ENCODE measurements at regions not wholly inside any gene's neighbourhood (a gene's known extent, or its start where the extent isn't known, plus 50 kb on each side); places are given as distances from the start of the nearest gene placed in this dataset.

GRCh38 chr5:118692811-118693342 is 295.5 kb downstream of the DTWD2 start:
- DNase-seq (ENCODE audit: insufficient read length, low spot score), result no peak
- no peak for FAIRE-seq

DNA sequence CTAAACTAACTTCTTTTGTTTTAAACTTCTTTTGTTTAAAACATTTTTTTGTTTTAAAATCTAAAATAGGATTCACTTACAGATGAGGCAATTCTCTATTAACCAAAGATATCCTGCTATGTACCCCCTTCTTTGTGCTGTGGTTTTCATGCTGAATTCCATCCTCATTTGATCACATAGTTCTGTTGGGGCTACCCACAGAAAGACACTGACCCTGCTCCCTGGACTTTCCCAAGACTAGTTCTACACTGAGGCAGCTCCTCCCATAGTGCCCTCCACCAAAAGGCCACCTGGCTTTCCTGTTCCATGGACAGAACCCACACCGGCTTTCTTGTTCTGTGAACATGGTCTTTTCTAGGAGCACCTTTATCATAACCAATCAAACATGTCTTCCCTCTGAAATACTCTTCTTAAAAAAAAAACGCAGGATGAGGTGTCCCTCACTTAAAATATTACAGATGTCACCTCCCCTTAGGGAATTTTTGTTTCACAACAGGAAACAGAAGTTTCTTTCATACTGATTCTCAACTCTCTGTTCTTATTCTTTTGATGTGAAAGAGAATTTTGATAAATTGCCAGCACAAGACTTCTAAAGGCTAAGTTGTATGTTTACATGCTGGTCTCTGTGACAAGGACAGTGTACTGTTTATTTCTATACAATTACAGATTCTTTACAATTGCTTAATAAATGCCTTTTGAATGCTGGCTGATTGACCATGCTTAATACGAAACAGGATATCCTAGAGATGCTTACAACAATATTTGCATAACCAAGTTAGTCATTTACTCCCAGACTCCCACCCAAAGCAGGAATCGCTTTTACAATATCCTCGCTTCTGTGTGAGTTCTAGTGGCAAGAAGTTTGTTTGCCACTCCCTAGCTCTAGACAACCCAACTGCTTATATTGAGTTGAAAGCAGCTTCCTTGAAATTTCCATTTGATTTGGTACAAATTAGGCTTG is 300.4 kb downstream of the DTWD2 start:
- FAIRE-seq (peak; percentile 44), DNase-seq (ENCODE audit: insufficient read length, low spot score) (no peak)

DNA sequence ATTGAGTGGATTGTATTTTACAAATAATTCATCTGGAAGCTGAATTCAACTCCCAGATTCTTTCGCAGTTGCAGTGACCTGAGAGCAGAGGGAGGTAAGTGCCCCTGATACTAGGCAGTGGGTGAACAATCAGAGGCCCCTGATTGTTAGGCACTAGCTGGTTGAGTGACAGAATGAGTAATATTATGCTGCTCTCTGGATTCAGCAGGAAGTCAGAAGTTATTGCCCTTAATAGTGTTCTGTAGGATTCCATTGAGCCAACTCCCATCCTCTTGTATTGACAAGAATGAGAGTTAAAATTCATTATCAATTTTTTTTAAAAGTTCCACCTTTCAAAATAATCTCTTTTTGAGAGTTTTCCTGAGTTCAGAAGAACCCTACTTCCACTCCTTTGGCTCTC is 301.2 kb downstream of the DTWD2 start:
- FAIRE-seq (no peak), DNase-seq (ENCODE audit: insufficient read length, low spot score) (no peak)

DNA sequence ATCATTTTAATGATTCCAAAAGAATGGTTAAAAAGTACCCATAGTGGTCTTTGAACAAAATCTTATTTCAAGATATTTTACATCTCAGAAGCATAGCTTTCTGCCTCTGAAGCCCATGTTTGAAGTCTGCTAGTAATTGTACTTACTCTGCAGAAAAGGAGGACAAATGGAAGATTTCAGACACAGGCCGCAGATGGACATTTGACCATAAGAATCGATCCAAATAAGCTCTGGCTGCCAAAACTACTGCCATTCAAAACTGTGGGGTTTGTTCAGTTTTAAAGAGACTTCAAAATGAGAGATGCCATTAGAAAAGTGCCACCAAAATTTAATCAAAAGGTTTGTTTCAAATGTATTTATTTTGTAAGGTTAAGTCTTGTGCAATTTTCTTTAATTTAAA is 306.7 kb downstream of the DTWD2 start:
- FAIRE-seq (no peak), DNase-seq (ENCODE audit: insufficient read length, low spot score) (no peak)

GRCh38 chr5:118679264-118679940 is 308.9 kb downstream of the DTWD2 start:
- DNase-seq (ENCODE audit: insufficient read length, low spot score), result no peak
- FAIRE-seq, result no peak

- no peak for FAIRE-seq
- no peak for DNase-seq (ENCODE audit: insufficient read length, low spot score)
Observed at GRCh38 chr5:118678746-118679145, 309.6 kb downstream of the DTWD2 start.

DNA sequence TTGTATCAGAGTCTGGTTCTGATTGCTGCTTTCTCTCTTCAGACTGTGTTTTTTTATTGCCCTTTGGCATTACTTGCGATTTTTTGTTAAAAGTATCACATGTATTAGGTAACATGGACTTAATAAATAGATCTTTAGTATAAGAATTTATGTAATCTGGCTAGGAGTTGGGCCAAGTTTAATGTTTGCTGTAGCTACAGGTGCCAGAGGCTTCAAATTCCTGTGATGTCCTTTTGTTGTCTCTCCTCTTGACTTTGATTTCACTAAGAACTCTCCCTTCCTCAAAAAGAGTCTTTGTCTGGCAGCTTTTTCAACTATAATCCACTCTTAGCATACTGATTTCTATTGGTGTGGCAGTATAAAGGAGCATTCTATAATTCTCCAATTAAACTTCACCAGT is 313.1 kb downstream of the DTWD2 start:
- DNase-seq (ENCODE audit: insufficient read length, low spot score) (no peak), FAIRE-seq (no peak)

- FAIRE-seq, result no peak
Observed at GRCh38 chr5:118657576-118657975, 330.8 kb downstream of the DTWD2 start.

GRCh38 chr5:118653872-118654271 is 334.5 kb downstream of the DTWD2 start:
- DNase-seq (ENCODE audit: insufficient read length, low spot score) (no peak), FAIRE-seq (no peak)

More at GRCh38 chr5:118657576-118657975, 330.8 kb downstream of the DTWD2 start:
- no peak for DNase-seq (ENCODE audit: insufficient read length, low spot score)

DNA sequence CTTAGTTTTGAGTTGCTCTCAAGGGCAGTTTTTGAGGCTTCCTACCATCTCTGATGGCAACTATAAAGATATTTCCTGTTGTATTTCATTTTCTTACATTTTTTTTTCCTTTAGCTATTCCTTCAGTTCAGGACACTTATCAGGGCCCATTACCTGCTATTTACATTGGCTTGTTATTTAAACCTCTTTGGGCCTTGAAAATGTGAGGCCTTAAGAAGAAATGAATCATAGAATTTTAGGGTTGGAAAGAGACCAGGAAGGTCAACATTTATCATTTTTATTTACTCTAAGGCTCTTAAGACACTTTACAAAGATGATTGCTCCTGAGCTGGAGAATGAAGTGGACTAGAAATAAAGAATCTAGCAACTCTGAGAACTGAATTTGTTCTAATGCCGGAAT is 335.2 kb downstream of the DTWD2 start:
- DNase-seq (ENCODE audit: insufficient read length, low spot score), result no peak
- FAIRE-seq, result no peak

DNA sequence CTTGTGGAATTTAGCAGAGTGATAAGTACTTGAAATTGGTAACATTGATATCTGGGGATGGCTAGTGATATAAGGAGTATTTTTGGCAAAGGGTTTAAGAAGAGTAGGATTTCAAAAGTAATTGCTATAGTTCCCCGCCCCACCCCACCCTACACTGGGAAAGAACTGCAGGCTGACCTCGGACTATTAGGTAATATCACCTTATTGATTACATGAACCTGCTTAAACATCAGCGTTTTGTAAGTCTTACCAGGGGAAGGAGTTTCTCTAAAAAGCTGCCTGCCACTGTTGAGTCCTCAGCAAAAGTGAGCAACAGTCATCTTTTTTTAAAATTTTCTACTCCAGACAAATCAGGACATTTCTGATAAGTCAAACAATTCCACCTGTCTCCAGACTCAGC is 337.3 kb downstream of the DTWD2 start:
- DNase-seq (ENCODE audit: insufficient read length, low spot score) (no peak), FAIRE-seq (no peak)

DNA sequence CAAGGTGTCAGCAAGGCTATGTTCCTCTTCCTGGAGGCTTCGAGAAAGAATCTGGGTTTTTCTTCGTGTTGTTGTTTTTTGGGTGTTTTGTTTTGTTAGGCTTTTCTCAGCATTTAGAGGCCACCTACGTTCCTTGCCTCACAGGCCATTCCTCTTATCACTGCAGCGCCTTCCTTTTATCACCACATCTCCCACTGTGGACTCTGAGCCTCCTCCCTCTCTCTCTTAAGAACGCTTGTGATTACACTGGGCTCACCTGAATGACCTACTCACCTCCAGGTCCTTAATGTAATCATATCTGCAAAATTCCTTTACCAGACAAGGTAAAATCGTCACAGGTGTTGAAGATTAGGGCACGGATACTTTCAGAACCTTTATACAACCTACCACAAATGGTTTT is 340.8 kb downstream of the DTWD2 start:
- FAIRE-seq, result no peak
- DNase-seq (ENCODE audit: insufficient read length, low spot score), result no peak

DNA sequence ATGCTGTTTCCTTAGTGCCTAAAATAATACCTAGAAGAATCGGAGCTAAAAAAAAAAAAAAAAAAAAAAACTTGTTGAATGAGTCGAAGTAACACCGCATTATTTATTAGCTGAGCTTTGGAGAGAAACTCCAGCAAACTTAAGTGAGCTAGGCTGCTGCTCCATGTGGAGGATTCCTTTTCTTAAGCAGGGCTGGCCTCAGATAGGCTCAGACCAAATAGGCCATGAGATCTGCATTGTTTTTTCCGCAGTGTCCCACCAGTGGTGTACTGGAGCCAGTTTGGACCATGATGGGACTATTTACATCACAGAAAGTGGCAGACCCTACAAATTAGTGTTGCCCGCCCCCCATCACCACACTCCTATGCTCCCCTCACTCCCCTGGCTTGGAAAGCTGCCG is 341.4 kb downstream of the DTWD2 start:
- FAIRE-seq (no peak), DNase-seq (ENCODE audit: insufficient read length, low spot score) (no peak)

DNA sequence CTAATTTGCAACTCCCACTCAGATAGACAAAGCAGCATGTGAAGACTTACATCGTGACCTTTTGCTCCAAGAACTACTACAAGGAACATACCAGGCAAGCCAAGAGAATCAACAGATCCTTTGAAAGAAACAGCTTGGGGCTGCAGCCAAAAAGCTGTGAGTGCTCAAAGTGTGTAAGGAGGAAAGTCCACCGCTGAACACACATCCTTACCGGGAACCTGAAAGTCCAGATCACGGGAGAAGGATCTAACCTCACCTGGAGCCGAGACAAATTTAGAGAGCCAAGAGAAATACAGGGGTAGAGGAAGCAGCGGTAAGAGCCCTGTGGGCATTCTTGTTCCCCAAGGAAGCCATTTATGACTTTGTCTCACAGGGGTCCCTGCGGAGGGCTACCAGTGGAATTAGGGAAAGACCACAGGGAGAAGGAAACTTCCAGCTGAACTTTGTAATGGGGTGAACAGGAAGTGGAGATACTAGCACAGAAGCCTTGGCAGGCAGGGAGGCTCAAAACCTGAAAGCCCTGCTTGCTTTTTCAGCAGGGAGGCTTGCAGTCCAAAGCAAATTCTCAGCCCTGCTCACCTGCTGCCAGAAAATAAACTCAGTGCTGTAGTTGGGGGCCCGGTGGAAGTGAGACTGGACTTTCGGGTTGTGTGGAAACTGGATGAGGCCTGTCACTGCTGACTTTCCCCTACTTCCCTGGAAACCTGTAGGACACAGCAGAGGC is 350.2 kb downstream of the DTWD2 start:
- DNase-seq (ENCODE audit: insufficient read length, low spot score), result no peak
- no peak for FAIRE-seq

GRCh38 chr5:118628660-118629354 is 359.5 kb downstream of the DTWD2 start:
- DNase-seq (ENCODE audit: insufficient read length, low spot score) (no peak), FAIRE-seq (no peak)

DNA sequence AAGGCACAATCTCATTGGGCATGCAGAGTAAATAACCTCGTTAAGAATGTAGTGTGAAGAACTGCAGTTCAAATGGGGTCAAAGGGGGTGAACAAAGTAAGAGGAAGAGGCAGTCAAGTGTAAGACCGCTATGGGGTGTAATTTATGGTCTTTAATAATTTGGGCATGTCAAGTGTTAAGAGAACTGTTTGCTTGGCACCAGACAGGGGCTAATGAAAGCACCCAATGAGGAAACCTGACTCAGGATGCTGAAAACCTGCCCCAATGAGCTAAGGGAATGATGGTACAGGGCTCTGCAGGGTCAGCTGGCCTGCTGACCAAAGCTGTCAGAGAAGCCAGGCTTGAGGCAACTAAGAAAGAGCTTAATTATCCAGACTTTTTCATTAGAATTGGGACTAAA is 368.1 kb downstream of the DTWD2 start:
- FAIRE-seq (no peak), DNase-seq (ENCODE audit: insufficient read length, low spot score) (no peak)

DNA sequence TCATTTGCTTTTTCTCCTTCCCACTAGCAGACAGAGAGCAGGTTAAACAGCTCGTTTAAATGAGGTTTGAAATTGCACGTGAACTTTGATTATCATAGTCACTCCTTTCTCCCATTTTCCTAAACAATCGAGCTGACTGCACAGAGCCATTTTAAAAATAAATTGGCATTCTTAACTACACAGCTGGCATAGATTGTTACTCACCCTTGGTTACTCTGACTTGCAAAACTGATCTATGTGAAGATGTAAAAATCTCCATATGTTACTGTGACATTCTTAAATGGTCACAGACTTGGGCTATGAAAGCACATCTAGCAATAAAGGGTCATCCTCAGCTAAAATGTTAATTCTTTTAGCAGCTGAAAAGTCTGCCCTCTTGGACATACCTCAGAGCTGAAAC is 368.5 kb downstream of the DTWD2 start:
- DNase-seq (ENCODE audit: insufficient read length, low spot score) (no peak), FAIRE-seq (no peak)

DNA sequence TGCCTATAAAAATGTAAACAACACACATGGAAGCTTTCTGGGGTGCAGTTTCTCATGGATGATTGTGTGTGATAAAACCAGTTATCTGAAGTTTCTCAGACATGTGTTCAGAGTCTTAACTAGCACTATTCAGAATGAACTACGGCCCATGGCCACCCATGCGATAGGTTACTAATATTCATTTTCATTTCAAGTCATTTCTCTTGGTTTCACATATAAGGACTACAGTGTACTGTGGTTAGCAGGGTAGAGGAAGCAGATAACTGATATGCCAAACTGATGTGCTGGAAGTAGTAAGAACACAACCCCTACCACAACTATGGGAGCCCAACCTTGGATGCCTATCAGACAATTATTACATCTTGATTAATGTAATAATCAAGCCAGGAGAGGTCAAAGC is 372.1 kb downstream of the DTWD2 start:
- DNase-seq (ENCODE audit: insufficient read length, low spot score) (no peak), FAIRE-seq (no peak)

DNA sequence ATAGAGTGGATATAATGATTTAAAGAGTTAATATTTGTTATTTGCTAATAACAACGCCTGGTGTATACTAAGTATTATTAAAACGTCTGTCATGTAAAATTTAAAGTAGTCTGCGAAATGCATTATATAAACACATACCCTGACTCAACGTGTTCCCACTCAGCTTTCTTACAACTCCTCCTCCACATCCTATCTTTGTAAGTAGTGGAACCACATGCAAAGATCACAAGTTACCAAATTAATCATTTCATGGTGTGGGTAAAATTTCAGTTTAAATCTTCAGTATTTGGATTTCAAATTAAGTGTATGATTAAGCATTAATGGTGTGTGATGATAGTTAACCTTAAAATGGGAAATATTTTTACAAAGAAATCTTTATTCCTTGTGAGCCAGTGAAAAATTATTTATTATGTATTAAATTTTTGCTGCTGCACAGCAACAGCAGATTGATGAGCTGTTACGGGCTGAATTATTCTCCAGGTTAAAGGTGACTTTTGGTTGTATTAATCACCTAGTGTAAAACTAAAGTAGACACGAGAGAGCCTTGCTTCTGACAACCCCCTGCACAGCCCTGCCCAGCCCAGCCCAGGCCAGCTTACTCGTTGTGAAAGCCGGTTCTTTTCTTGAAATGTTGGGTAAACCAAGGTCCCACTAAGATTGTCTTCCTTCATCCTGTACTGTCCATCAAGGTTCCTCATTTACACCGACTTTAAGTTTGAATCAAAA is 373.5 kb downstream of the DTWD2 start:
- FAIRE-seq (no peak), DNase-seq (ENCODE audit: insufficient read length, low spot score) (no peak)
